PC-3 (cell line): ENCODE measurements at regions not wholly inside any gene's neighbourhood (a gene's known extent, or its start where the extent isn't known, plus 50 kb on each side); places are given as distances from the start of the nearest gene placed in this dataset.

ENCODE experiments used
- ATAC-seq: fragments of 200-7000 bp; cut with Tn5 transposase; 2 replicates; pipeline ENCODE4 v1.9.1; 2020; ENCODE audit warnings: mild to moderate bottlenecking, moderate library complexity
- BruUV-seq: library from RNA; stranded (reverse); fragments of 400-500 nt; replicated peaks from 2 replicates; lab custom pipeline; 2021; lab: Mats Ljungman, UMichigan
- CTCF ChIA-PET: fragments of 300-600 bp; sonication (Branson Sonifier 250); formaldehyde crosslinking; loops from one replicate; lab custom pipeline; 2022; ENCODE audit warnings: antibody characterized with exemption; lab: Charles Lee
- POLR2A ChIA-PET: fragments of 300-600 bp; sonication (Branson Sonifier 250); formaldehyde crosslinking; loops from one replicate; lab custom pipeline; 2022; ENCODE audit warnings: antibody characterized with exemption; ENCODE audit not compliant: unreplicated experiment; lab: Charles Lee
- DNase-seq: peaks from one replicate; pipeline ENCODE4 v3.0.0-alpha.2; 2015
- H2AFZ ChIP-seq: fragments of 300-600 bp; sonication (generic); 2 replicates; pipeline ENCODE4 v1.6.0; 2016; ENCODE audit warnings: antibody characterized with exemption, low read length
- H3F3A ChIP-seq: fragments of 300-600 bp; sonication (generic); one replicate; pipeline ENCODE4 v1.6.0; 2017; ENCODE audit warnings: antibody characterized with exemption, low read length, control low read depth, mild to moderate bottlenecking; ENCODE audit not compliant: unreplicated experiment
- H3K27ac ChIP-seq: fragments of 300-600 bp; sonication (generic); 2 replicates; pipeline ENCODE4 v1.5.1; 2016; ENCODE audit warnings: mild to moderate bottlenecking, low read length
- H3K27me3 ChIP-seq: fragments of 300-600 bp; sonication (generic); 2 replicates; pipeline ENCODE4 v1.6.1; 2016; ENCODE audit warnings: low read length, mixed read lengths
- H3K36me3 ChIP-seq: fragments of 300-600 bp; sonication (generic); 2 replicates; pipeline ENCODE4 v1.6.1; 2016; ENCODE audit warnings: low read depth, mixed run types, low read length, mixed read lengths
- H3K4me1 ChIP-seq: fragments of 300-600 bp; sonication (generic); 2 replicates; pipeline ENCODE4 v1.5.1; 2016; ENCODE audit warnings: low read length; ENCODE audit not compliant: insufficient read depth
- H3K4me2 ChIP-seq: fragments of 300-600 bp; sonication (generic); 2 replicates; pipeline ENCODE4 v1.6.0; 2016; ENCODE audit warnings: low read length
- H3K4me3 ChIP-seq: fragments of 300-600 bp; sonication (generic); 2 replicates; pipeline ENCODE4 v1.5.1; 2016; ENCODE audit warnings: mild to moderate bottlenecking, low read length, mixed read lengths
- H3K79me2 ChIP-seq: fragments of 300-600 bp; sonication (generic); 2 replicates; pipeline ENCODE4 v1.6.1; 2017; ENCODE audit warnings: low read length, mixed read lengths
- H3K9ac ChIP-seq: fragments of 300-600 bp; sonication (generic); 2 replicates; pipeline ENCODE4 v1.6.0; 2016; ENCODE audit warnings: mild to moderate bottlenecking, low read length
- H3K9me2 ChIP-seq: fragments of 300-600 bp; sonication (generic); replicated peaks from 2 replicates; pipeline ENCODE4 v1.6.1; 2016; ENCODE audit warnings: mixed run types, low read length, mixed read lengths
- H3K9me3 ChIP-seq: fragments of 300-600 bp; sonication (generic); 2 replicates; pipeline ENCODE4 v1.6.1; 2016; ENCODE audit warnings: low read length, mixed read lengths
- H4K20me1 ChIP-seq: fragments of 300-600 bp; sonication (generic); 2 replicates; pipeline ENCODE4 v1.6.1; 2016; ENCODE audit warnings: low read length, mixed read lengths
- EZH2 ChIP-seq: fragments of 300-600 bp; sonication (generic); IDR thresholded peaks from one replicate; pipeline ENCODE4 v1.6.1; 2017; ENCODE audit warnings: antibody characterized with exemption, mild to moderate bottlenecking, low read length; ENCODE audit not compliant: unreplicated experiment
- EZH2phosphoT487 ChIP-seq: fragments of 300-600 bp; sonication (generic); IDR thresholded peaks from 2 replicates; pipeline ENCODE4 v1.6.1; 2018; ENCODE audit warnings: mild to moderate bottlenecking, antibody characterized with exemption, low read length, borderline replicate concordance
- intact Hi-C: fragments of 100-400 bp; cut with micrococcal nuclease; formaldehyde crosslinking; loops from 2 replicates; pipeline ENCODE4 v1.9.0; 2023
- TF ChIP-seq, protein P1 (sequence below): fragments of 300-600 bp; sonication (generic); conservative IDR thresholded peaks from 2 replicates; pipeline ENCODE4 v1.5.1; 2017; ENCODE audit warnings: antibody characterized with exemption, low read depth, mild to moderate bottlenecking, low read length

DNA sequence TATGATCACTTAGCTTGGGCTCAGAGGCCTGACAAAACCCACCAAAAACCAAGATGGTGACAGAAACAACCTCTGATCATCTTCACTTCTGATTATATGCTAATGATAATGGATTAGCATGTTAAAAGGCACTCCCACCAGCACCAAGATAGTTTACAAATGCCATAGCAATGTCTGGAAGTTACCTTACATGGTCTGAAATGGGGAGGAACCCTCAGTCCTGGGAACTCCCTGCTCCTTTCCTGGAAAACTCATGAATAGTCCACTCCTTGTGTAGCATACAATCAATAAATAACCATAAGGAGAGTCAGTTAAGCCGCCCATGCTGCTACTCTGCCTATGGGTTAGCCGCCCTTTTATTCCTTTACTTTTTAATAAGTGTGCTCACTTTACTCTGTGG is 120.0 kb upstream of the HS3ST4 start:
- H2AFZ ChIP-seq, result no peak overlapping the region
- H3K4me2 ChIP-seq, result no peak overlapping the region
- no peaks in the 10 kb centered on the region for H3K9me2 ChIP-seq
- H4K20me1 ChIP-seq, result no peaks in the 10 kb centered on the region
- H3K9me3 ChIP-seq, result no peaks in the 10 kb centered on the region
- no peaks in the 10 kb centered on the region for H3K27me3 ChIP-seq
- intact Hi-C loops, result no loop called here
- no peaks in the 10 kb centered on the region for H3K36me3 ChIP-seq
- H3K27ac ChIP-seq, result no peak overlapping the region
- POLR2A ChIA-PET, result no interaction called here
- BruUV-seq, result no TSS peak
- no peak overlapping the region for H3K9ac ChIP-seq
- no peak for TF ChIP-seq EZH2phosphoT487
- TF ChIP-seq, protein P1, sequence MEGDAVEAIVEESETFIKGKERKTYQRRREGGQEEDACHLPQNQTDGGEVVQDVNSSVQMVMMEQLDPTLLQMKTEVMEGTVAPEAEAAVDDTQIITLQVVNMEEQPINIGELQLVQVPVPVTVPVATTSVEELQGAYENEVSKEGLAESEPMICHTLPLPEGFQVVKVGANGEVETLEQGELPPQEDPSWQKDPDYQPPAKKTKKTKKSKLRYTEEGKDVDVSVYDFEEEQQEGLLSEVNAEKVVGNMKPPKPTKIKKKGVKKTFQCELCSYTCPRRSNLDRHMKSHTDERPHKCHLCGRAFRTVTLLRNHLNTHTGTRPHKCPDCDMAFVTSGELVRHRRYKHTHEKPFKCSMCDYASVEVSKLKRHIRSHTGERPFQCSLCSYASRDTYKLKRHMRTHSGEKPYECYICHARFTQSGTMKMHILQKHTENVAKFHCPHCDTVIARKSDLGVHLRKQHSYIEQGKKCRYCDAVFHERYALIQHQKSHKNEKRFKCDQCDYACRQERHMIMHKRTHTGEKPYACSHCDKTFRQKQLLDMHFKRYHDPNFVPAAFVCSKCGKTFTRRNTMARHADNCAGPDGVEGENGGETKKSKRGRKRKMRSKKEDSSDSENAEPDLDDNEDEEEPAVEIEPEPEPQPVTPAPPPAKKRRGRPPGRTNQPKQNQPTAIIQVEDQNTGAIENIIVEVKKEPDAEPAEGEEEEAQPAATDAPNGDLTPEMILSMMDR, result no peak
- TF ChIP-seq EZH2, result no peak
- H3K4me3 ChIP-seq, result no peak overlapping the region
- ATAC-seq (no peak), DNase-seq (no peak)
- no peaks in the 10 kb centered on the region for H3F3A ChIP-seq
- no peaks in the 10 kb centered on the region for H3K4me1 ChIP-seq
- no peaks in the 10 kb centered on the region for H3K79me2 ChIP-seq
- CTCF ChIA-PET, result no interaction called here

DNA sequence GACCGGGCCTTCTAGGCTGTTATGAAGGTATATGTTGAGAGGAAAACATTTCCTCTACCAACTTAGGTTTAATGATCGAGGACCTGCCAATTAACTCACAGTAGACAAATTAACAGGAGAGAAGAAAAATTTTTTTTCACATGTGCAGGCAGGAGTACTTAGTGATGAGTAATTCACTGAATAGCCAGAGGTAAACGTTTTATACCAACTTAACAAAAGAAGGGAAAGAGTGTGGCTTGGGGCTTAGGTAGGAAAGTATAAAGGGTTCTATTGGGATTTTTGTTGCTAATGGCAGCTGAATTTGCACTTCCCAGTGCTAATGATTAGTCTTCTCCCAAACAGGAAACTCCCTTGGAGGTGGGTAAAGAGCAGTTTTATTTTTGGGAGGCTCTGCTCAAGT is 121.6 kb upstream of the HS3ST4 start:
- TF ChIP-seq, protein P1, result no peak
- no peak for TF ChIP-seq EZH2phosphoT487
- no peak for TF ChIP-seq EZH2
- Histone ChIP-seq H3K4me2 (no peak overlapping the region), H3K27me3 (no peaks in the 10 kb centered on the region), H3K9ac (no peak overlapping the region), H2AFZ (no peak overlapping the region), H3K9me3 (no peaks in the 10 kb centered on the region), H3K27ac (no peak overlapping the region), H3K4me1 (no peaks in the 10 kb centered on the region), H3K79me2 (no peaks in the 10 kb centered on the region), H3K36me3 (no peaks in the 10 kb centered on the region), H3F3A (no peaks in the 10 kb centered on the region), H3K9me2 (no peaks in the 10 kb centered on the region), H4K20me1 (no peaks in the 10 kb centered on the region), H3K4me3 (no peak overlapping the region)
- intact Hi-C loops, result no loop called here
- ATAC-seq (no peak), DNase-seq (no peak)
- no TSS peak for BruUV-seq
- POLR2A ChIA-PET, result no interaction called here
- CTCF ChIA-PET, result no interaction called here

DNA sequence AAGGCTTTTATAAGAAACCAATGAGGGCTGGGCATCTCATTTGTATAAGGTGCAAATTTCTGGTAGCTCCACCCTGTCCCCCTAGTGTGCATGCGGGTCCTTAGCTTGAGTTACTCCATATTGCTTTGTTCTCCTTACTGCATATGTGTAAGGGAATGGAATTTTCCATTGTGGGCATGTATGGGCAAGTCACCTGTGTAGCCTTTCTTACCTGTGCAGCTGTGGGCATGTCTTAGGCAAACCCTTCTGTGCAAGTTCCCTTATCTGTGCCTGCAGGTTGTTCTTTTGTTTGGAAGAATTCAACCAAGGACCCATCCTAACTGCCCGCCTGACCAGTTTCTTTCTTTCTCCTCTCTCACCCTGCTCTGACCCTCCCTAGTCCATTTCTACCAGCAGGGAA is 122.8 kb upstream of the HS3ST4 start:
- CTCF ChIA-PET, result no interaction called here
- TF ChIP-seq EZH2 (no peak), EZH2phosphoT487 (no peak)
- TF ChIP-seq, protein P1, result no peak
- ATAC-seq (no peak), DNase-seq (no peak)
- no peaks in the 10 kb centered on the region for H3K9me2 ChIP-seq
- POLR2A ChIA-PET, result no interaction called here
- H3K79me2 ChIP-seq, result no peaks in the 10 kb centered on the region
- no peaks in the 10 kb centered on the region for H3K27me3 ChIP-seq
- no peaks in the 10 kb centered on the region for H3F3A ChIP-seq
- H3K4me1 ChIP-seq, result no peaks in the 10 kb centered on the region
- intact Hi-C loops, result no loop called here
- BruUV-seq, result no TSS peak
- no peaks in the 10 kb centered on the region for H4K20me1 ChIP-seq
- no peak overlapping the region for H3K4me3 ChIP-seq
- H3K4me2 ChIP-seq, result no peak overlapping the region
- no peak overlapping the region for H3K9ac ChIP-seq
- H3K36me3 ChIP-seq, result no peaks in the 10 kb centered on the region
- H3K9me3 ChIP-seq, result no peaks in the 10 kb centered on the region
- H3K27ac ChIP-seq, result no peak overlapping the region
- H2AFZ ChIP-seq, result no peak overlapping the region
